MV-4-11 (cell line): ENCODE measurements at regions not wholly inside any gene's neighbourhood (a gene's known extent, or its start where the extent isn't known, plus 50 kb on each side); places are given as distances from the start of the nearest gene placed in this dataset.

Experiments used
- DNase-seq: peaks from one replicate; lab custom pipeline; 2025; lab: John Stamatoyannopoulos, UW

DNA sequence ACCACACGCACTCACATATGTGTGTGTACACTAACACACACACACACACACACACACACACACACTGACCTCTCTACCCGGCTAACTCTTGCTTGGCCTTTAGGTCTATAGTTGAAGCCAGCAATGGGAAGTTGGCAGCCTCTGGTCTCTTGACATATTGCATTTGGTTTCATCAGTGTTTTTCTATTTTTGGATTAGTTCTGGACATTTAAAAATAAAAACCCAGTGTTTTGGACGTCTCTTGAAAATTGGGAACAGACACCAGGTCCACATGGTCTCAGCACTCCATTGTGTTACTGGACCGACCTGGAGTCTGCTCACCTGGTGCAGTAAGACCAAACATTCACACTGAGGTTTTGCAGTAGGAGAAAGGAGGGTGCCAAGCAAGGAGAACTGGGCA, 50.4 kb upstream of the AFF3 start:
- DNase-seq, result peak; percentile 74

GRCh38 chr2:100192300-100192699, 49.9 kb upstream of the AFF3 start:
- DNase-seq, result no peak
